CD14-positive monocyte (primary cell): ENCODE measurements at regions not wholly inside any gene's neighbourhood (a gene's known extent, or its start where the extent isn't known, plus 50 kb on each side); places are given as distances from the start of the nearest gene placed in this dataset.

Source experiments
- DNase-seq, 3 donors: peaks; one replicate each; pipeline ENCODE4 v3.0.0-alpha.2; 2011 to 2022
- H2AFZ ChIP-seq: 2 replicates; pipeline ENCODE4 v1.6.0; 2012; ENCODE audit warnings: mild to moderate bottlenecking, low read depth, low read length, inconsistent platforms; ENCODE audit not compliant: insufficient read depth, poor library complexity, severe bottlenecking
- H3K27ac ChIP-seq, 2 donors: 1 replicate in 1 of 2; 2 replicates in 1 of 2; pipeline ENCODE4 v1.5.1; 2012 to 2013; ENCODE audit warnings: low read length in 2 of 2, control low read depth in 1 of 2, inconsistent platforms in 1 of 2, low read depth in 1 of 2, mild to moderate bottlenecking in 1 of 2
- H3K27me3 ChIP-seq, 2 donors: one replicate each; pipeline versions ENCODE4 v1.6.0 to v1.6.1; 2011 to 2013; ENCODE audit warnings: low read length in 2 of 2; ENCODE audit not compliant: control insufficient read depth in 2 of 2, insufficient read depth in 2 of 2
- H3K36me3 ChIP-seq, 2 donors: replicated peaks in 1 of 2; 1 replicate in 1 of 2; 2 replicates in 1 of 2; pipeline versions ENCODE4 v1.5.1 to v1.6.1; 2012 to 2013; ENCODE audit warnings: low read length in 2 of 2, control low read depth in 1 of 2, inconsistent platforms in 1 of 2, mild to moderate bottlenecking in 1 of 2; ENCODE audit not compliant: insufficient read depth in 2 of 2, control insufficient read depth in 1 of 2
- H3K4me1 ChIP-seq, 2 donors: 1 replicate in 1 of 2; 2 replicates in 1 of 2; pipeline versions ENCODE4 v1.5.1 to v1.6.1; 2012 to 2013; ENCODE audit warnings: low read length in 2 of 2, control low read depth in 1 of 2, inconsistent platforms in 1 of 2, mild to moderate bottlenecking in 1 of 2, moderate library complexity in 1 of 2; ENCODE audit not compliant: insufficient read depth in 2 of 2, control insufficient read depth in 1 of 2
- H3K4me2 ChIP-seq: replicated peaks from 2 replicates; pipeline ENCODE3; 2012; ENCODE audit warnings: low read length, moderate library complexity, mild to moderate bottlenecking; ENCODE audit not compliant: poor library complexity, severe bottlenecking; ENCODE audit errors: extremely low read depth
- H3K4me3 ChIP-seq, 3 experiments: fragments of 200-600 bp in 1 of 3; sonication (generic) in 1 of 3; replicated peaks in 1 of 3; 1 replicate in 2 of 3; 2 replicates in 1 of 3; pipeline ENCODE4 v1.5.1; 2011 to 2013; ENCODE audit warnings: low read length in 3 of 3, mild to moderate bottlenecking in 3 of 3, control low read depth in 2 of 3, low read depth in 2 of 3, inconsistent platforms in 1 of 3, moderate library complexity in 1 of 3
- H3K79me2 ChIP-seq: 2 replicates; pipeline ENCODE4 v1.6.0; 2012; ENCODE audit warnings: mild to moderate bottlenecking, control low read depth, inconsistent platforms, low read length, moderate library complexity; ENCODE audit not compliant: insufficient read depth
- H3K9ac ChIP-seq: 2 replicates; pipeline ENCODE4 v1.6.0; 2017; ENCODE audit warnings: low read length, mild to moderate bottlenecking; ENCODE audit not compliant: insufficient read depth, poor library complexity, severe bottlenecking
- H3K9me3 ChIP-seq, 2 donors: replicated peaks in 1 of 2; 1 replicate in 1 of 2; 2 replicates in 1 of 2; pipeline versions ENCODE4 v1.5.1 to v1.6.1; 2012 to 2013; ENCODE audit warnings: low read length in 2 of 2, control low read depth in 1 of 2; ENCODE audit not compliant: control insufficient read depth in 1 of 2, insufficient read depth in 1 of 2
- H4K20me1 ChIP-seq: 2 replicates; pipeline ENCODE4 v1.6.0; 2012; ENCODE audit warnings: mild to moderate bottlenecking, low read length, control low read depth, moderate library complexity; ENCODE audit not compliant: insufficient read depth
- H3K27ac Mint-ChIP-seq, 7 donors: one replicate each; pipeline ENCODE4 v1.8.0; 2020; ENCODE audit warnings: mild to moderate bottlenecking in 7 of 7, mixed read lengths in 7 of 7, moderate library complexity in 6 of 7, inconsistent platforms in 2 of 7
- H3K27me3 Mint-ChIP-seq, 3 donors: one replicate each; pipeline ENCODE4 v1.8.0; 2021 to 2022; ENCODE audit warnings: low read depth in 3 of 3, mild to moderate bottlenecking in 3 of 3, mixed read lengths in 3 of 3, moderate library complexity in 3 of 3, inconsistent platforms in 1 of 3
- H3K36me3 Mint-ChIP-seq, 2 donors: one replicate each; pipeline ENCODE4 v1.8.0; 2020; ENCODE audit warnings: mixed read lengths in 2 of 2, inconsistent platforms in 1 of 2, mild to moderate bottlenecking in 1 of 2
- H3K4me1 Mint-ChIP-seq: one replicate; pipeline ENCODE4 v1.8.0; 2020; ENCODE audit warnings: mild to moderate bottlenecking, mixed read lengths
- H3K4me3 Mint-ChIP-seq, 2 donors: one replicate each; pipeline ENCODE4 v1.8.0; 2020; ENCODE audit warnings: mild to moderate bottlenecking in 2 of 2, mixed read lengths in 2 of 2, moderate library complexity in 1 of 2
- H3K9me3 Mint-ChIP-seq, 7 donors: one replicate each; pipeline ENCODE4 v1.8.0; 2020 to 2022; ENCODE audit warnings: mixed read lengths in 7 of 7, mild to moderate bottlenecking in 6 of 7, moderate library complexity in 6 of 7, inconsistent platforms in 2 of 7
- WGBS: methylation state at CpG from one replicate; pipeline ENCODE4 v1.1.5; 2013; ENCODE audit warnings: missing lambda C conversion rate; ENCODE audit not compliant: insufficient coverage; 5-methylcytosine and 5-hydroxymethylcytosine counted together
- intact Hi-C, 2 donors: fragments of 100-400 bp; cut with micrococcal nuclease; formaldehyde crosslinking; loops; one replicate each; pipeline versions ENCODE4 v1.15.0 to v1.15.1; 2023
- TF ChIP-seq, protein P1 (sequence below): fragments of 200-600 bp; IDR thresholded peaks from one replicate; pipeline ENCODE4 v1.8.0; 2022; ENCODE audit warnings: antibody characterized with exemption, mild to moderate bottlenecking

DNA sequence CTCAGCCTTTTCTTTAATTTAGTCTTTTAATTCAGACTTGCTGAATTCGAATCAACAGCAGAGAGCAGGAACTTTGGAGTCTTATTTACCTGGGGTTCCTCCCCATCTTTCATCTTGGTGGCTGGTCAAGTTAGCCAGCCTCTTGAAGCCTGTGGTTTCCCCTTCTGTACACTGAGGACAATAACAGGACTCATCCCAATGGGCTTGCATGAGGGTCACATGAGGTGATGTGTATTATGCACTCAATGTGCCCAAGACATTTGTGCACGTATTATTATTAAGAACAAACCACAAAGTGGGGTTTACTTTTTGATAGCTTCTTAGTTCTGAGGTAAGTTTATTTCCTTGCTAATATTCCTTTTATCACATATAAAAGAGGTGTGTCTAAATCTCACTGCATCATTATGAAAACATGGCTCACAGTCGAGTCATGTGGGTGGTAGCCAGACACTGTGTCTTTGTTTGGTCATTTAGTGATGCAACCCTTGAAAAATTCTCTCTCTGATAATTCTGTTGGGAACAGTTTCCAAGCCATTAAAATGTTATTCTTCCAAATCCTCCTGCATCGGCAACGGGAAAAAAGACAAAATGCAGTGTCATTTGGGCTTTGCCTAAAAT, 86.5 kb upstream of the GRB10 start:
- H2AFZ ChIP-seq, result no peak overlapping the region
- no peak for DNase-seq
- no peak overlapping the region for H3K27ac ChIP-seq
- no peak overlapping the region for H3K4me3 Mint-ChIP-seq
- no peak overlapping the region for H3K4me2 ChIP-seq
- TF ChIP-seq, protein P1, sequence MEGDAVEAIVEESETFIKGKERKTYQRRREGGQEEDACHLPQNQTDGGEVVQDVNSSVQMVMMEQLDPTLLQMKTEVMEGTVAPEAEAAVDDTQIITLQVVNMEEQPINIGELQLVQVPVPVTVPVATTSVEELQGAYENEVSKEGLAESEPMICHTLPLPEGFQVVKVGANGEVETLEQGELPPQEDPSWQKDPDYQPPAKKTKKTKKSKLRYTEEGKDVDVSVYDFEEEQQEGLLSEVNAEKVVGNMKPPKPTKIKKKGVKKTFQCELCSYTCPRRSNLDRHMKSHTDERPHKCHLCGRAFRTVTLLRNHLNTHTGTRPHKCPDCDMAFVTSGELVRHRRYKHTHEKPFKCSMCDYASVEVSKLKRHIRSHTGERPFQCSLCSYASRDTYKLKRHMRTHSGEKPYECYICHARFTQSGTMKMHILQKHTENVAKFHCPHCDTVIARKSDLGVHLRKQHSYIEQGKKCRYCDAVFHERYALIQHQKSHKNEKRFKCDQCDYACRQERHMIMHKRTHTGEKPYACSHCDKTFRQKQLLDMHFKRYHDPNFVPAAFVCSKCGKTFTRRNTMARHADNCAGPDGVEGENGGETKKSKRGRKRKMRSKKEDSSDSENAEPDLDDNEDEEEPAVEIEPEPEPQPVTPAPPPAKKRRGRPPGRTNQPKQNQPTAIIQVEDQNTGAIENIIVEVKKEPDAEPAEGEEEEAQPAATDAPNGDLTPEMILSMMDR, result no peak
- peaks cover 0 to 3% of the 10 kb centered on the region in 2 donors for H3K9me3 ChIP-seq
- no peaks in the 10 kb centered on the region for H3K36me3 Mint-ChIP-seq
- no peaks in the 10 kb centered on the region for H3K4me1 ChIP-seq
- H3K27ac Mint-ChIP-seq, result no peak overlapping the region
- no peaks in the 10 kb centered on the region for H3K36me3 ChIP-seq
- H3K79me2 ChIP-seq, result no peaks in the 10 kb centered on the region
- no peaks in the 10 kb centered on the region for H3K27me3 ChIP-seq
- WGBS, result no CpG with 5 or more reads among the region's 5 CpGs
- no peak overlapping the region for H3K4me3 ChIP-seq
- H3K9ac ChIP-seq, result no peak overlapping the region
- peaks cover 0 to 9% (median 0%) of the 10 kb centered on the region in 7 donors for H3K9me3 Mint-ChIP-seq
- H3K4me1 Mint-ChIP-seq, result no peaks in the 10 kb centered on the region
- H3K27me3 Mint-ChIP-seq, result peaks cover 0 to 3% (median under 1%) of the 10 kb centered on the region in 3 donors
- intact Hi-C loops, result no loop called here
- H4K20me1 ChIP-seq, result no peaks in the 10 kb centered on the region

DNA sequence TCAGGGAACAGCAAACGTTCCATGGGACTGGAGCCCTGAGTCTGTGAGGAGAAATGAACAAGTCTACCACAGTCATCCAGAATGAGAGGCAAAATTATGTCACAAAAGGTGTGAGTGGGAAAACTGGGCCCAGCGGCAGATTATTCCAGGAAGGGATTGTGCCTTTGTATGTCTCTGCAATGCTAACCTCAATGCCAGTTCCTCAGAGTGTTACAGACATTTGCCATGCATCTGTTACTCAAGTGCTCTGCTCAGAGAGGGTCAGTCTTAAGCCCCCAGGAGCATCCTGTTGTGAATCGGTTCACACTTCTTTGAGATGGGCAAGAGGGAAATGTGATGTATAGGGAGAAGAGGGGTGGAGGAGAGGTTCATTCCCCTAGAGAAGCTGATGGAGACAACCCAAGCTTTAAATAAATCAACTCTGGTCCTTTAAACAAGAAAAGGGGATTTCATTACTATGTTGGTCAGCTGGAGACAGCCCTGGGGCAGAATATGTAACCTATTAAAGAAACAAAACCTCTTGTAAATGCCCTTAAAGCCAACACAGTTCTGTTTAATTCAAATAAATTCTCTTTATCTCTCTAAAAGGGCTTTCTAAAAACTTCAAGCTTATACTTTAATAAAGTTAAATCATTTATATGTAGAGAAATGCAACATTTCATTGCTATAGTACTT, 85.9 kb upstream of the GRB10 start:
- Histone ChIP-seq H3K4me2 (no peak overlapping the region), H2AFZ (no peak overlapping the region), H3K27me3 (no peaks in the 10 kb centered on the region), H3K4me1 (no peaks in the 10 kb centered on the region), H3K79me2 (no peaks in the 10 kb centered on the region), H3K4me3 (no peak overlapping the region), H3K27ac (no peak overlapping the region), H3K36me3 (no peaks in the 10 kb centered on the region), H3K9me3 (peaks cover 0 to 3% of the 10 kb centered on the region in 2 donors), H3K9ac (no peak overlapping the region), H4K20me1 (no peaks in the 10 kb centered on the region)
- 72% methylated on average over 2 of the region's 3 CpGs for WGBS
- H3K4me1 Mint-ChIP-seq, result no peaks in the 10 kb centered on the region
- TF ChIP-seq, protein P1, result no peak
- no peak overlapping the region for H3K27ac Mint-ChIP-seq
- intact Hi-C loops, result no loop called here
- no peaks in the 10 kb centered on the region for H3K36me3 Mint-ChIP-seq
- no peak for DNase-seq
- peaks cover 0 to 7% (median 0%) of the 10 kb centered on the region in 7 donors for H3K9me3 Mint-ChIP-seq
- H3K27me3 Mint-ChIP-seq, result peaks cover 0 to 3% (median 0%) of the 10 kb centered on the region in 3 donors
- no peak overlapping the region for H3K4me3 Mint-ChIP-seq
